H1 (cell line): ENCODE measurements at regions not wholly inside any gene's neighbourhood (a gene's known extent, or its start where the extent isn't known, plus 50 kb on each side); places are given as distances from the start of the nearest gene placed in this dataset.

ENCODE experiments used
- CTCF ChIA-PET: fragments of 300-600 bp; sonication (Branson Sonifier 250); formaldehyde crosslinking; loops from one replicate; lab custom pipeline; 2021; ENCODE audit not compliant: partially characterized antibody; lab: Charles Lee
- POLR2A ChIA-PET: fragments of 300-600 bp; sonication (Branson Sonifier 250); formaldehyde crosslinking; loops from one replicate; lab custom pipeline; 2021; ENCODE audit warnings: inconsistent platforms; ENCODE audit not compliant: partially characterized antibody; lab: Charles Lee
- DNase-seq, 2 experiments: peaks; one replicate each; pipeline versions ENCODE4 v3.0.0 to v3.0.0-alpha.2; 2010 to 2022; ENCODE audit warnings: low spot score in 2 of 2, low read depth in 1 of 2, mixed read lengths in 1 of 2
- FAIRE-seq: peaks from 2 replicates; lab custom pipeline; 2011; peaks lifted over from hg19 to GRCh38; lab: Jason Lieb, UNC
- H2AFZ ChIP-seq: 2 replicates; pipeline ENCODE4 v1.8.1; 2012; ENCODE audit warnings: low read length, inconsistent platforms
- H2AK5ac ChIP-seq: 2 replicates; pipeline ENCODE4 v1.6.1; 2013; ENCODE audit warnings: low read depth, low read length
- H2BK120ac ChIP-seq: replicated peaks from 2 replicates; pipeline ENCODE3; 2013; ENCODE audit warnings: low read depth, low read length, inconsistent platforms
- H2BK12ac ChIP-seq: 2 replicates; pipeline ENCODE4 v1.6.1; 2013; ENCODE audit warnings: low read depth, low read length
- H2BK15ac ChIP-seq: 2 replicates; pipeline ENCODE4 v1.6.1; 2013; ENCODE audit warnings: low read length
- H2BK20ac ChIP-seq: 2 replicates; pipeline ENCODE4 v1.6.1; 2013; ENCODE audit warnings: low read length
- H2BK5ac ChIP-seq: 2 replicates; pipeline ENCODE4 v1.6.1; 2013; ENCODE audit warnings: low read depth, low read length
- H3K14ac ChIP-seq: 2 replicates; pipeline ENCODE4 v1.6.1; 2013; ENCODE audit warnings: inconsistent platforms; ENCODE audit not compliant: insufficient read length
- H3K18ac ChIP-seq: 2 replicates; pipeline ENCODE4 v1.6.1; 2013; ENCODE audit warnings: low read length; ENCODE audit errors: extremely low read depth
- H3K23ac ChIP-seq: 2 replicates; pipeline ENCODE4 v1.6.1; 2013; ENCODE audit warnings: inconsistent platforms; ENCODE audit not compliant: insufficient read length
- H3K23me2 ChIP-seq: 2 replicates; pipeline ENCODE4 v1.6.1; 2013; ENCODE audit warnings: low read depth, low read length
- H3K27ac ChIP-seq: 2 replicates; pipeline ENCODE4 v1.6.1; 2011; ENCODE audit warnings: low read depth, low read length, inconsistent platforms
- H3K27me3 ChIP-seq, 4 experiments: replicated peaks in 1 of 4; 1 replicate in 1 of 4; 2 replicates in 3 of 4; pipeline versions ENCODE4 v1.6.1 to v1.8.1; 2011 to 2013; ENCODE audit warnings: low read length in 3 of 4, mild to moderate bottlenecking in 3 of 4, inconsistent platforms in 2 of 4, mixed read lengths in 2 of 4, moderate library complexity in 1 of 4; ENCODE audit not compliant: control insufficient read depth in 3 of 4, insufficient read depth in 3 of 4; ENCODE audit errors: extremely low read depth in 1 of 4
- H3K36me3 ChIP-seq, 4 experiments: 2 replicates each; pipeline versions ENCODE4 v1.6.1 to v1.8.1; 2011 to 2013; ENCODE audit warnings: mild to moderate bottlenecking in 4 of 4, low read length in 3 of 4, moderate library complexity in 2 of 4, control low read depth in 1 of 4, inconsistent platforms in 1 of 4; ENCODE audit not compliant: insufficient read depth in 4 of 4, control insufficient read depth in 2 of 4
- H3K4ac ChIP-seq: replicated peaks from 2 replicates; pipeline ENCODE3; 2013; ENCODE audit warnings: low read length, low read depth, mixed read lengths, inconsistent platforms; ENCODE audit not compliant: insufficient read length
- H3K4me1 ChIP-seq, 4 experiments: replicated peaks in 1 of 4; 1 replicate in 1 of 4; 2 replicates in 3 of 4; pipeline versions ENCODE4 v1.6.1 to v1.8.1; 2011 to 2013; ENCODE audit warnings: low read length in 3 of 4, inconsistent platforms in 2 of 4, mixed read lengths in 1 of 4; ENCODE audit not compliant: insufficient read depth in 4 of 4, control insufficient read depth in 3 of 4
- H3K4me2 ChIP-seq, 2 experiments: 2 replicates each; pipeline versions ENCODE4 v1.6.1 to v1.8.1; 2011 to 2013; ENCODE audit warnings: low read depth in 2 of 2, low read length in 2 of 2, control low read depth in 1 of 2, inconsistent platforms in 1 of 2, mild to moderate bottlenecking in 1 of 2; ENCODE audit not compliant: insufficient read depth in 1 of 2
- H3K4me3 ChIP-seq, 4 experiments: fragments of 200-600, 300-600 bp in 1 of 4; sonication (generic), shearing (Covaris generic), sonication (Bioruptor Twin) in 1 of 4; 2 replicates each; pipeline versions ENCODE4 v1.5.1 to v1.8.1; 2011 to 2016; ENCODE audit warnings: low read length in 4 of 4, low read depth in 3 of 4, control low read depth in 2 of 4, inconsistent platforms in 2 of 4, mild to moderate bottlenecking in 2 of 4, mixed read lengths in 1 of 4, moderate library complexity in 1 of 4; ENCODE audit not compliant: insufficient read depth in 2 of 4; ENCODE audit errors: extremely low read depth in 1 of 4
- H3K56ac ChIP-seq: replicated peaks from 2 replicates; pipeline ENCODE3; 2013; ENCODE audit warnings: low read depth, mild to moderate bottlenecking, mixed read lengths, low read length, inconsistent platforms; ENCODE audit not compliant: insufficient read length
- H3K79me1 ChIP-seq: 2 replicates; pipeline ENCODE4 v1.6.1; 2013; ENCODE audit warnings: low read depth, low read length, control low read depth
- H3K79me2 ChIP-seq, 2 experiments: 2 replicates each; pipeline versions ENCODE4 v1.6.1 to v1.8.1; 2012 to 2013; ENCODE audit warnings: low read length in 2 of 2, mild to moderate bottlenecking in 2 of 2, inconsistent platforms in 1 of 2; ENCODE audit not compliant: insufficient read depth in 2 of 2, control insufficient read depth in 1 of 2
- H3K9ac ChIP-seq, 4 experiments: replicated peaks in 1 of 4; 1 replicate in 1 of 4; 2 replicates in 3 of 4; pipeline versions ENCODE4 v1.6.1 to v1.8.1; 2011 to 2013; ENCODE audit warnings: low read depth in 3 of 4, low read length in 3 of 4, control low read depth in 2 of 4, mild to moderate bottlenecking in 2 of 4, moderate library complexity in 2 of 4, inconsistent platforms in 1 of 4; ENCODE audit errors: extremely low read depth in 1 of 4
- H3K9me3 ChIP-seq, 2 experiments: 2 replicates each; pipeline versions ENCODE4 v1.6.1 to v1.8.1; 2012 to 2013; ENCODE audit warnings: mild to moderate bottlenecking in 2 of 2, moderate library complexity in 2 of 2, control low read depth in 1 of 2, inconsistent platforms in 1 of 2, low read depth in 1 of 2, low read length in 1 of 2, mixed read lengths in 1 of 2; ENCODE audit not compliant: insufficient read depth in 2 of 2
- H4K20me1 ChIP-seq, 2 experiments: replicated peaks in 1 of 2; 2 replicates each; pipeline versions ENCODE3 to v1.8.1; 2011 to 2013; ENCODE audit warnings: inconsistent platforms in 2 of 2, low read length in 2 of 2, mild to moderate bottlenecking in 1 of 2; ENCODE audit not compliant: insufficient read depth in 2 of 2, control insufficient read depth in 1 of 2
- H4K5ac ChIP-seq: 2 replicates; pipeline ENCODE4 v1.6.1; 2013; ENCODE audit warnings: low read length, low read depth, mixed read lengths, inconsistent platforms; ENCODE audit not compliant: insufficient read length
- H4K8ac ChIP-seq: 2 replicates; pipeline ENCODE4 v1.8.0; 2013; ENCODE audit warnings: mild to moderate bottlenecking, moderate library complexity, low read length, inconsistent platforms; ENCODE audit not compliant: insufficient read depth; ENCODE audit errors: extremely low read depth
- H4K91ac ChIP-seq: replicated peaks from 2 replicates; pipeline ENCODE3; 2013; ENCODE audit warnings: low read length, mixed read lengths, inconsistent platforms; ENCODE audit not compliant: insufficient read length
- BCL11A ChIP-seq, 2 experiments: IDR thresholded peaks; one replicate each; pipeline ENCODE4 v1.6.1; 2011; ENCODE audit warnings: low read depth in 2 of 2, low read length in 2 of 2, mild to moderate bottlenecking in 2 of 2
- CHD1 ChIP-seq: IDR thresholded peaks from 2 replicates; pipeline ENCODE4 v1.6.1; 2012; ENCODE audit warnings: low read depth, low read length, improper control_type of control experiment
- CTCF ChIP-seq, 3 experiments: IDR thresholded peaks; 1 replicate in 2 of 3; 2 replicates in 1 of 3; pipeline versions ENCODE4 v1.5.1 to v1.6.1; 2011; ENCODE audit warnings: low read length in 3 of 3, mild to moderate bottlenecking in 3 of 3, inconsistent platforms in 2 of 3, low read depth in 1 of 3, moderate library complexity in 1 of 3; ENCODE audit not compliant: insufficient read depth in 1 of 3; ENCODE audit errors: control extremely low read depth in 1 of 3
- EGR1 ChIP-seq: IDR thresholded peaks from 2 replicates; pipeline ENCODE4 v1.6.1; 2011; ENCODE audit warnings: low read depth, low read length, borderline replicate concordance
- KDM1A ChIP-seq: fragments of 200-600, 300-600 bp; sonication (generic); IDR thresholded peaks from 2 replicates; pipeline ENCODE4 v1.7.1; 2016; ENCODE audit warnings: mild to moderate bottlenecking, low read length, borderline replicate concordance
- KDM4A ChIP-seq: IDR thresholded peaks from one replicate; pipeline ENCODE4 v1.7.1; 2012; ENCODE audit warnings: low read depth, mild to moderate bottlenecking, moderate library complexity, low read length, inconsistent platforms; ENCODE audit not compliant: severe bottlenecking
- SP4 ChIP-seq: IDR thresholded peaks from 2 replicates; pipeline ENCODE4 v1.6.1; 2012; ENCODE audit warnings: low read length, inconsistent platforms
- SUZ12 ChIP-seq: fragments of 200-600 bp; sonication (generic); IDR thresholded peaks from 2 replicates; pipeline ENCODE4 v1.6.1; 2012; ENCODE audit warnings: mild to moderate bottlenecking, inconsistent platforms, low read length, moderate library complexity, mixed read lengths
- WGBS, 2 experiments: shearing (Covaris generic) in 1 of 2; methylation state at CpG; one replicate each; pipeline versions ENCODE4 v1.1.6 to v1.1.7; 2013 to 2015; ENCODE audit warnings: low lambda C conversion rate in 2 of 2, mixed read lengths in 2 of 2, inconsistent platforms in 1 of 2, low coverage in 1 of 2, missing lambda C conversion rate in 1 of 2; ENCODE audit not compliant: insufficient replicate concordance in 2 of 2, insufficient coverage in 1 of 2, insufficient read length in 1 of 2; ENCODE audit errors: extremely low coverage in 1 of 2, missing lambda C conversion rate in 1 of 2; 5-methylcytosine and 5-hydroxymethylcytosine counted together
- TF ChIP-seq, protein P1 (sequence below): IDR thresholded peaks from 2 replicates; pipeline ENCODE4 v1.6.1; 2011; ENCODE audit warnings: low read length, improper control_type of control experiment

DNA sequence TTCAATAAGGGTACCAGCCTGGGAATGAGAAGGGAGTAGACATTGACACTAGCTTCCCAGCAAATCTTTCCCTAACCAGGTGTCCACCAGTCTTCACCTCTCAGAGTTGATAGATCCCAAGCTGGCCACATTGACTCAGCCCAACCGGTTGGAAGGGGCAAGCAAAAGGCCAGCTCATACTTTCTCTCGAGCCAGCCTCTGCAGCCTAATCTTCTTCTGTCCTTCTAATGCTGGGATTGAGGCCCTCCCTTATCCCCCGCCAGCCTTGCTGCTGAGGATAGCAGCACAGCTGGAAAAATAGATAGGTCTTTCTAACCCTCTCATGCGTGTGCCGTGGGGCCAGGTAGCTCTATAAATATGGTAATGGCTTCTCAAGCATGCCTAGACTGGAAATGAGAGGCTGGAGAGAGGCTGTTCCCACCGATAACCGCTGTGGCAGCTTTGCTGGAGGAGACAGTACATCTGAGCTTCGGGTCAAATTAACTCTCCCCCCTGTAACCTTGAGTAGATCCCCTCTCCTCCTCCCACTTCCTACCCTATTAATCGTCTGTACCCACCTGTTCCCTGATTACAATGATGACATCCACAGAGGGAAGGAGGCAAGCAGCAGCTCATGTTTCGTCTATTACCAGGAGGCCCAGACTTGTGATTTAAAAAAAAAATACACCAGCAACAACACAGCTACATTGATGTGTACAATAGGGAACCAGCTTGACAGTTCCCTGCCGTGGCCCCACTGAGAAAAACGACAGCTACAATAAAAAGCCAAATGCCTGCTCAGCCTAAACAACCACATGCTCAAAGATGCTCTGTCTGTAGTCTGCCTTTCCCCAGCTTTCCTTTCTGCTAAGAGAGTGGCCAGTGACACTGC lies 219.9 kb upstream of the BRINP1 start:
- POLR2A ChIA-PET: interaction anchor here (0.6 kb wide), 1 partner anchor 37 kb away, joined by 3 read pairs; no protein-coding TSS in a partner anchor
- H4K8ac ChIP-seq: no peak overlapping the region
- H3K79me1 ChIP-seq: no peaks in the 10 kb centered on the region
- H2BK15ac ChIP-seq: no peak overlapping the region
- no peak overlapping the region for H3K4ac ChIP-seq
- H3K4me3 ChIP-seq: no peak overlapping the region
- H3K4me1 ChIP-seq: peaks cover 0 to 2% (median 0%) of the 10 kb centered on the region in 4 experiments; a peak in 2 of 7 replicates
- H4K20me1 ChIP-seq: no peaks in the 10 kb centered on the region
- H3K4me2 ChIP-seq: no peak overlapping the region
- no peak overlapping the region for H2BK5ac ChIP-seq
- CTCF ChIA-PET: interaction anchor here (0.6 to 1.8 kb wide), 4 partner anchors 14 to 942 kb away, joined by 3 to 5 read pairs (median 3); no protein-coding TSS in a partner anchor
- H2BK12ac ChIP-seq: no peak overlapping the region
- H3K23ac ChIP-seq: no peak overlapping the region
- H3K27me3 ChIP-seq: no peaks in the 10 kb centered on the region
- H3K9ac ChIP-seq: no peak overlapping the region
- H3K56ac ChIP-seq: no peak overlapping the region
- H4K5ac ChIP-seq: no peak overlapping the region
- H3K18ac ChIP-seq: no peak overlapping the region
- H3K23me2 ChIP-seq: no peaks in the 10 kb centered on the region
- no peak overlapping the region for H2AK5ac ChIP-seq
- H3K9me3 ChIP-seq: no peaks in the 10 kb centered on the region
- H3K14ac ChIP-seq: no peak overlapping the region
- H3K27ac ChIP-seq: no peak overlapping the region
- DNase-seq (no peak), FAIRE-seq (no peak)
- no peak overlapping the region for H2BK120ac ChIP-seq
- H2AFZ ChIP-seq: no peak overlapping the region
- WGBS, 2 experiments: 91% methylated on average over 12 of the region's 12 CpGs; no CpG with 5 or more reads in 1 of the 2 experiments
- H3K79me2 ChIP-seq: no peaks in the 10 kb centered on the region
- H3K36me3 ChIP-seq: no peaks in the 10 kb centered on the region
- no peak overlapping the region for H2BK20ac ChIP-seq
- no peak overlapping the region for H4K91ac ChIP-seq
- TF ChIP-seq KDM4A: no peak
- TF ChIP-seq, protein P1, sequence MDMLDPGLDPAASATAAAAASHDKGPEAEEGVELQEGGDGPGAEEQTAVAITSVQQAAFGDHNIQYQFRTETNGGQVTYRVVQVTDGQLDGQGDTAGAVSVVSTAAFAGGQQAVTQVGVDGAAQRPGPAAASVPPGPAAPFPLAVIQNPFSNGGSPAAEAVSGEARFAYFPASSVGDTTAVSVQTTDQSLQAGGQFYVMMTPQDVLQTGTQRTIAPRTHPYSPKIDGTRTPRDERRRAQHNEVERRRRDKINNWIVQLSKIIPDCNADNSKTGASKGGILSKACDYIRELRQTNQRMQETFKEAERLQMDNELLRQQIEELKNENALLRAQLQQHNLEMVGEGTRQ: no peak
- TF ChIP-seq BCL11A (IDR thresholded peaks at IDR 0.05; ENCODE audit: low read depth in 2 of 2, low read length in 2 of 2): no peak
- TF ChIP-seq SUZ12: no peak
- no peak for TF ChIP-seq CHD1
- TF ChIP-seq KDM1A: no peak
- TF ChIP-seq EGR1: no peak
- no peak for TF ChIP-seq SP4
- no peak for TF ChIP-seq CTCF (IDR thresholded peaks at IDR 0.05; ENCODE audit: control extremely low read depth in 1 of 3, insufficient read depth in 1 of 3, low read depth in 1 of 3, low read length in 3 of 3)
